Stimulated activated effector memory CD8-positive, alpha-beta T cell treated with anti-CD3 and anti-CD28 coated beads, Interleukin-12 subunit alpha, Interleukin-12 subunit beta, amount 100 ng/mL, for 72 hours (primary cell): ENCODE measurements at regions not wholly inside any gene's neighbourhood (a gene's known extent, or its start where the extent isn't known, plus 50 kb on each side); places are given as distances from the start of the nearest gene placed in this dataset.

Experiments used
- ATAC-seq: fragments of 150-1000 bp; cut with Tn5 transposase; 2 replicates; pipeline ENCODE4 v1.10.0; 2021
- DNase-seq, 2 donors: peaks; one replicate each; pipeline ENCODE4 v3.0.0; 2021 to 2022; ENCODE audit warnings: low spot score in 2 of 2
- H3K27ac Mint-ChIP-seq: one replicate; pipeline ENCODE4 v1.8.0; 2022; ENCODE audit warnings: mild to moderate bottlenecking, mixed read lengths
- H3K36me3 Mint-ChIP-seq: one replicate; pipeline ENCODE4 v1.8.0; 2022; ENCODE audit warnings: mild to moderate bottlenecking, mixed read lengths
- H3K4me1 Mint-ChIP-seq: one replicate; pipeline ENCODE4 v1.8.0; 2022; ENCODE audit warnings: mixed read lengths
- H3K4me3 Mint-ChIP-seq: one replicate; pipeline ENCODE4 v1.8.0; 2022; ENCODE audit warnings: mild to moderate bottlenecking, mixed read lengths
- H3K9me3 Mint-ChIP-seq: one replicate; pipeline ENCODE4 v1.8.0; 2022; ENCODE audit warnings: mixed read lengths

GRCh38 chr12:75822416-75822815 is 209.2 kb downstream of the PHLDA1 start:
- ATAC-seq (no peak), DNase-seq (no peak)
- Mint-ChIP-seq H3K9me3 (no peaks in the 10 kb centered on the region), H3K36me3 (no peaks in the 10 kb centered on the region), H3K4me1 (no peaks in the 10 kb centered on the region), H3K27ac (no peak overlapping the region), H3K4me3 (no peak overlapping the region)

- ATAC-seq (no peak), DNase-seq (no peak)
- H3K36me3 Mint-ChIP-seq: no peaks in the 10 kb centered on the region
These were observed 210.6 kb downstream of the PHLDA1 start for GRCh38 chr12:75820848-75821578.

GRCh38 chr12:75820071-75820470 is 211.5 kb downstream of the PHLDA1 start:
- no peaks in the 10 kb centered on the region for H3K9me3 Mint-ChIP-seq
- peaks cover 3% of the 10 kb centered on the region for H3K4me1 Mint-ChIP-seq
- no peak for ATAC-seq
- no peak for DNase-seq
- no peak overlapping the region for H3K27ac Mint-ChIP-seq
- H3K4me3 Mint-ChIP-seq: no peak overlapping the region
- H3K36me3 Mint-ChIP-seq: no peaks in the 10 kb centered on the region

More at GRCh38 chr12:75820848-75821578, 210.6 kb downstream of the PHLDA1 start:
- no peaks in the 10 kb centered on the region for H3K9me3 Mint-ChIP-seq
- no peak overlapping the region for H3K27ac Mint-ChIP-seq
- H3K4me3 Mint-ChIP-seq: no peak overlapping the region
- H3K4me1 Mint-ChIP-seq: no peaks in the 10 kb centered on the region

GRCh38 chr12:75819512-75819911 is 212.1 kb downstream of the PHLDA1 start:
- H3K4me1 Mint-ChIP-seq: peaks cover 7% of the 10 kb centered on the region
- ATAC-seq: peak; percentile 52
- H3K4me3 Mint-ChIP-seq: no peak overlapping the region
- H3K9me3 Mint-ChIP-seq: no peaks in the 10 kb centered on the region
- DNase-seq: no peak
- H3K36me3 Mint-ChIP-seq: no peaks in the 10 kb centered on the region
- H3K27ac Mint-ChIP-seq: no peak overlapping the region

GRCh38 chr12:75818863-75819262 is 212.7 kb downstream of the PHLDA1 start:
- ATAC-seq: no peak
- no peak for DNase-seq
- H3K4me1 Mint-ChIP-seq: peaks cover 9% of the 10 kb centered on the region
- H3K4me3 Mint-ChIP-seq: no peak overlapping the region
- no peaks in the 10 kb centered on the region for H3K36me3 Mint-ChIP-seq
- no peak overlapping the region for H3K27ac Mint-ChIP-seq
- H3K9me3 Mint-ChIP-seq: no peaks in the 10 kb centered on the region

- H3K9me3 Mint-ChIP-seq: no peaks in the 10 kb centered on the region
- peaks cover 29% of the 10 kb centered on the region for H3K4me1 Mint-ChIP-seq
- DNase-seq (no peak), ATAC-seq (peak; percentile 76)
- H3K36me3 Mint-ChIP-seq: no peaks in the 10 kb centered on the region
- no peak overlapping the region for H3K4me3 Mint-ChIP-seq
- no peak overlapping the region for H3K27ac Mint-ChIP-seq
These were observed 214.7 kb downstream of the PHLDA1 start for GRCh38 chr12:75816897-75817296.

GRCh38 chr12:75815756-75816155 is 215.8 kb downstream of the PHLDA1 start:
- ATAC-seq (no peak), DNase-seq (no peak)
- Mint-ChIP-seq H3K9me3 (no peaks in the 10 kb centered on the region), H3K36me3 (no peaks in the 10 kb centered on the region), H3K4me3 (no peak overlapping the region), H3K4me1 (peaks cover 36% of the 10 kb centered on the region), H3K27ac (peak overlapping the region; percentile 78)

GRCh38 chr12:75814851-75815754 is 216.5 kb downstream of the PHLDA1 start:
- ATAC-seq (peak; percentile 58), DNase-seq (no peak)
- Mint-ChIP-seq H3K27ac (peak overlapping the region; percentile 78), H3K36me3 (no peaks in the 10 kb centered on the region), H3K9me3 (no peaks in the 10 kb centered on the region), H3K4me1 (peaks cover 36% of the 10 kb centered on the region), H3K4me3 (no peak overlapping the region)

- Mint-ChIP-seq H3K9me3 (no peaks in the 10 kb centered on the region), H3K27ac (peak overlapping the region; percentile 54), H3K4me1 (peaks cover 36% of the 10 kb centered on the region), H3K4me3 (peak overlapping the region; percentile 11), H3K36me3 (no peaks in the 10 kb centered on the region)
- ATAC-seq (peak; percentile 84), DNase-seq (no peak)
These were observed 218.5 kb downstream of the PHLDA1 start for GRCh38 chr12:75813072-75813471.

GRCh38 chr12:75812271-75813018 is 219.1 kb downstream of the PHLDA1 start:
- Mint-ChIP-seq H3K36me3 (no peaks in the 10 kb centered on the region), H3K27ac (peak overlapping the region; percentile 54), H3K4me3 (peak overlapping the region; percentile 11), H3K9me3 (no peaks in the 10 kb centered on the region), H3K4me1 (peaks cover 36% of the 10 kb centered on the region)
- DNase-seq: no peak
- ATAC-seq: peak; percentile 63

- H3K36me3 Mint-ChIP-seq: no peaks in the 10 kb centered on the region
These were observed 221.8 kb downstream of the PHLDA1 start for GRCh38 chr12:75809746-75810145.

GRCh38 chr12:75807494-75807893 is 224.1 kb downstream of the PHLDA1 start:
- Mint-ChIP-seq H3K27ac (no peak overlapping the region), H3K9me3 (no peaks in the 10 kb centered on the region)
- no peak for DNase-seq

More at GRCh38 chr12:75809746-75810145, 221.8 kb downstream of the PHLDA1 start:
- Mint-ChIP-seq H3K4me3 (no peak overlapping the region), H3K4me1 (peaks cover 30% of the 10 kb centered on the region), H3K9me3 (no peaks in the 10 kb centered on the region), H3K27ac (no peak overlapping the region)
- DNase-seq: no peak
- ATAC-seq: no peak

GRCh38 chr12:75805905-75806304 is 225.7 kb downstream of the PHLDA1 start:
- Mint-ChIP-seq H3K4me1 (peaks cover under 1% of the 10 kb centered on the region), H3K36me3 (no peaks in the 10 kb centered on the region), H3K4me3 (no peak overlapping the region), H3K9me3 (no peaks in the 10 kb centered on the region), H3K27ac (no peak overlapping the region)
- ATAC-seq (no peak), DNase-seq (no peak)

More at GRCh38 chr12:75807494-75807893, 224.1 kb downstream of the PHLDA1 start:
- no peak for ATAC-seq
- Mint-ChIP-seq H3K4me3 (no peak overlapping the region), H3K4me1 (peaks cover 13% of the 10 kb centered on the region), H3K36me3 (no peaks in the 10 kb centered on the region)

GRCh38 chr12:75805320-75805719 is 226.3 kb downstream of the PHLDA1 start:
- no peak overlapping the region for H3K27ac Mint-ChIP-seq
- no peaks in the 10 kb centered on the region for H3K36me3 Mint-ChIP-seq
- H3K4me3 Mint-ChIP-seq: no peak overlapping the region
- ATAC-seq: no peak
- H3K4me1 Mint-ChIP-seq: no peaks in the 10 kb centered on the region
- no peak for DNase-seq
- no peaks in the 10 kb centered on the region for H3K9me3 Mint-ChIP-seq
